ENCODE measurements at regions not wholly inside any gene's neighbourhood (a gene's known extent, or its start where the extent isn't known, plus 50 kb on each side); places are given as distances from the start of the nearest gene placed in this dataset.

GRCh38 chrY:17067307-17067706 is 812.7 kb downstream of the CDY2B start:
- no peak for FAIRE-seq
- TF ChIP-seq POLR2AphosphoS5 (IDR thresholded peaks at IDR 0.05; ENCODE audit: low read depth, low read length) (no peak), PAX5 (IDR thresholded peaks at IDR 0.05; ENCODE audit: insufficient read depth, low read length, severe bottlenecking) (no peak), TAF1 (IDR thresholded peaks at IDR 0.05; ENCODE audit: low read depth, low read length) (no peak), POLR2A (IDR thresholded peaks at IDR 0.05; ENCODE audit: low read depth, low read length) (no peak), POU2F2 (IDR thresholded peaks at IDR 0.05; ENCODE audit: low read depth, low read length) (no peak)
- DNase-seq (ENCODE audit: insufficient read length, low spot score), result no peak

- DNase-seq (ENCODE audit: insufficient read length, low spot score) (no peak), FAIRE-seq (no peak)
- no peak for TF ChIP-seq POU2F2 (IDR thresholded peaks at IDR 0.05; ENCODE audit: low read depth, low read length)
- no peak for TF ChIP-seq POLR2AphosphoS5 (IDR thresholded peaks at IDR 0.05; ENCODE audit: low read depth, low read length)
- no peak for TF ChIP-seq TAF1 (IDR thresholded peaks at IDR 0.05; ENCODE audit: low read depth, low read length)
- no peak for TF ChIP-seq POLR2A (IDR thresholded peaks at IDR 0.05; ENCODE audit: low read depth, low read length)
- TF ChIP-seq SPI1 (IDR thresholded peaks at IDR 0.05; ENCODE audit: low read depth, low read length), result no peak
- TF ChIP-seq PAX5 (IDR thresholded peaks at IDR 0.05; ENCODE audit: insufficient read depth, low read length, severe bottlenecking), result no peak
These were observed 827.0 kb downstream of the CDY2B start for GRCh38 chrY:17053041-17053440.

GRCh38 chrY:17050374-17050773 is 829.6 kb downstream of the CDY2B start:
- DNase-seq (ENCODE audit: insufficient read length, low spot score), result no peak
- TF ChIP-seq POLR2AphosphoS5 (IDR thresholded peaks at IDR 0.05; ENCODE audit: low read depth, low read length), result no peak
- no peak for FAIRE-seq

- no peak for FAIRE-seq
- TF ChIP-seq TAF1 (IDR thresholded peaks at IDR 0.05; ENCODE audit: low read depth, low read length) (no peak), SPI1 (IDR thresholded peaks at IDR 0.05; ENCODE audit: low read depth, low read length) (no peak), POLR2AphosphoS5 (IDR thresholded peaks at IDR 0.05; ENCODE audit: low read depth, low read length) (no peak), POU2F2 (IDR thresholded peaks at IDR 0.05; ENCODE audit: low read depth, low read length) (no peak), PAX5 (IDR thresholded peaks at IDR 0.05; ENCODE audit: insufficient read depth, low read length, severe bottlenecking) (no peak), POLR2A (IDR thresholded peaks at IDR 0.05; ENCODE audit: low read depth, low read length) (no peak)
- DNase-seq (ENCODE audit: insufficient read length, low spot score), result no peak
These were observed 834.9 kb downstream of the CDY2B start for GRCh38 chrY:17045124-17045523.

GRCh38 chrY:17044723-17045122 is 835.3 kb downstream of the CDY2B start:
- DNase-seq (ENCODE audit: insufficient read length, low spot score) (no peak), FAIRE-seq (no peak)
- peak; percentile 72 for TF ChIP-seq SPI1 (IDR thresholded peaks at IDR 0.05; ENCODE audit: low read depth, low read length)
- no peak for TF ChIP-seq POU2F2 (IDR thresholded peaks at IDR 0.05; ENCODE audit: low read depth, low read length)

GRCh38 chrY:17044272-17044671 is 835.7 kb downstream of the CDY2B start:
- no peak for TF ChIP-seq POLR2AphosphoS5 (IDR thresholded peaks at IDR 0.05; ENCODE audit: low read depth, low read length)
- peak; percentile 76 for TF ChIP-seq SPI1 (IDR thresholded peaks at IDR 0.05; ENCODE audit: low read depth, low read length)
- no peak for TF ChIP-seq PAX5 (IDR thresholded peaks at IDR 0.05; ENCODE audit: insufficient read depth, low read length, severe bottlenecking)
- no peak for TF ChIP-seq POU2F2 (IDR thresholded peaks at IDR 0.05; ENCODE audit: low read depth, low read length)
- no peak for TF ChIP-seq POLR2A (IDR thresholded peaks at IDR 0.05; ENCODE audit: low read depth, low read length)
- TF ChIP-seq TAF1 (IDR thresholded peaks at IDR 0.05; ENCODE audit: low read depth, low read length), result no peak
- FAIRE-seq (peak; percentile 63), DNase-seq (ENCODE audit: insufficient read length, low spot score) (no peak)

GRCh38 chrY:17038439-17038838 is 841.6 kb downstream of the CDY2B start:
- TF ChIP-seq POLR2AphosphoS5 (IDR thresholded peaks at IDR 0.05; ENCODE audit: low read depth, low read length) (no peak), TAF1 (IDR thresholded peaks at IDR 0.05; ENCODE audit: low read depth, low read length) (no peak), POU2F2 (IDR thresholded peaks at IDR 0.05; ENCODE audit: low read depth, low read length) (no peak), POLR2A (IDR thresholded peaks at IDR 0.05; ENCODE audit: low read depth, low read length) (no peak), SPI1 (IDR thresholded peaks at IDR 0.05; ENCODE audit: low read depth, low read length) (no peak), PAX5 (IDR thresholded peaks at IDR 0.05; ENCODE audit: insufficient read depth, low read length, severe bottlenecking) (no peak)
- no peak for DNase-seq (ENCODE audit: insufficient read length, low spot score)
- no peak for FAIRE-seq

GRCh38 chrY:17018126-17018525 is 861.9 kb downstream of the CDY2B start:
- TF ChIP-seq POLR2AphosphoS5 (IDR thresholded peaks at IDR 0.05; ENCODE audit: low read depth, low read length) (no peak), TAF1 (IDR thresholded peaks at IDR 0.05; ENCODE audit: low read depth, low read length) (no peak), SPI1 (IDR thresholded peaks at IDR 0.05; ENCODE audit: low read depth, low read length) (no peak), PAX5 (IDR thresholded peaks at IDR 0.05; ENCODE audit: insufficient read depth, low read length, severe bottlenecking) (no peak), POLR2A (IDR thresholded peaks at IDR 0.05; ENCODE audit: low read depth, low read length) (no peak), POU2F2 (IDR thresholded peaks at IDR 0.05; ENCODE audit: low read depth, low read length) (no peak)
- FAIRE-seq (no peak), DNase-seq (ENCODE audit: insufficient read length, low spot score) (no peak)

GRCh38 chrY:16993551-16993950 is 886.5 kb downstream of the CDY2B start:
- TF ChIP-seq POU2F2 (IDR thresholded peaks at IDR 0.05; ENCODE audit: low read depth, low read length) (no peak), POLR2A (IDR thresholded peaks at IDR 0.05; ENCODE audit: low read depth, low read length) (no peak), POLR2AphosphoS5 (IDR thresholded peaks at IDR 0.05; ENCODE audit: low read depth, low read length) (no peak), PAX5 (IDR thresholded peaks at IDR 0.05; ENCODE audit: insufficient read depth, low read length, severe bottlenecking) (no peak), SPI1 (IDR thresholded peaks at IDR 0.05; ENCODE audit: low read depth, low read length) (no peak), TAF1 (IDR thresholded peaks at IDR 0.05; ENCODE audit: low read depth, low read length) (no peak)
- DNase-seq (ENCODE audit: insufficient read length, low spot score) (no peak), FAIRE-seq (no peak)

- TF ChIP-seq TAF1 (IDR thresholded peaks at IDR 0.05; ENCODE audit: low read depth, low read length) (no peak), POLR2AphosphoS5 (IDR thresholded peaks at IDR 0.05; ENCODE audit: low read depth, low read length) (no peak), SPI1 (IDR thresholded peaks at IDR 0.05; ENCODE audit: low read depth, low read length) (no peak), PAX5 (IDR thresholded peaks at IDR 0.05; ENCODE audit: insufficient read depth, low read length, severe bottlenecking) (no peak), POU2F2 (IDR thresholded peaks at IDR 0.05; ENCODE audit: low read depth, low read length) (no peak), POLR2A (IDR thresholded peaks at IDR 0.05; ENCODE audit: low read depth, low read length) (no peak)
- FAIRE-seq (no peak), DNase-seq (ENCODE audit: insufficient read length, low spot score) (no peak)
These were observed 898.2 kb downstream of the CDY2B start for GRCh38 chrY:16981776-16982175.
